GM11168 (cell line): ENCODE measurements at regions not wholly inside any gene's neighbourhood (a gene's known extent, or its start where the extent isn't known, plus 50 kb on each side); places are given as distances from the start of the nearest gene placed in this dataset.
"Not testable (repeated sequence)": the region's sequence is repeated elsewhere in the genome, so short reads cannot be mapped to it uniquely, and the experiment has no call there.

Experiments
- in situ Hi-C: fragments of 300-500 bp; cut with MboI; formaldehyde crosslinking; loops from one replicate; pipeline ENCODE4 v1.12.0; 2022; ENCODE audit warnings: low sequenced_read_pairs; ENCODE audit not compliant: unreplicated experiment

DNA sequence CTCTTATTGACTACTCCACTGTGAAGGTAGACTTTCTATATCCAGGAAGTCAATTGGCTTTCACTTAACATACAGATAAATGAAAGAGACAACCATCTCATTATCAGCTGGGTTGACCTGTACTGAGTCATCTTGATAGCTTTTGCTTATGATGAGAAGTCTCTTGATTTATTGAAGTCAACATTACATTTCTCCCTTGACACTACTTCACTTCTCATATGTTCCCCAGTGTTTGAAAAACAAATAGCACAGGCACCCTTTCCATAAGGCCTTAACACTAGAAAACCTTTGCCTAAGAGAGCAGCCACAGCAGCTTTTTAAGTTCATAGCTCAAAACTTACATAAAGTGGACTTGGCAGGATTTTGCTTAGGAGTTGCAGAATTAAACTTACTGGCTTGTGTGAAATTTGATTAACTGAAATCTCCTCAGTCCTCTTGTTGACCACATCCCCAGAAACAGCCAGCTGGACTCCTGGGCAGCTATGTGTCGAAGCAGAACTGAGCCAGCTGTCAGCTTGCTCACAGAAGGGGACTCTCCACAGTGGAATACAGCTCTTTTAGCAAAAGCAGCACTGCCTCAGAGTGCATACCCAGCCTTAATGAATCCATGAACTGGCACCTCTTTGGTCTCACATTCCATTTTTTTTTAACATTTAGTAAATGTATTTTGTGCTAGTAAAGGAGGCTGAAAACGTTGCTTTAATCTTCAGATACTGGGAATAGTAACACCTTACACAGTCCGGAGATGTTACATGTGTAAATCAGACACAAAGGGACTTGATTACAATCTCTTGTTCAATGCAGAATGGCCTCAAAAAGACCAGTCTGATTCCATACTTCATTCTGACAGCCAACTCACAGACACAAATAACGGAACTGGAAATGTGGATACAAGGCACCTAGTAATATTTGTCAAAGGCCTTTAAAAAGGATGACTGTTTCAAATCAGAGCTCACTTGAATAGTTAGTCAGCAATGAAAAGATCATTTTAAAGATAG is 1532.7 kb downstream of the HACE1 start:
- in situ Hi-C loops: no loop called here

DNA sequence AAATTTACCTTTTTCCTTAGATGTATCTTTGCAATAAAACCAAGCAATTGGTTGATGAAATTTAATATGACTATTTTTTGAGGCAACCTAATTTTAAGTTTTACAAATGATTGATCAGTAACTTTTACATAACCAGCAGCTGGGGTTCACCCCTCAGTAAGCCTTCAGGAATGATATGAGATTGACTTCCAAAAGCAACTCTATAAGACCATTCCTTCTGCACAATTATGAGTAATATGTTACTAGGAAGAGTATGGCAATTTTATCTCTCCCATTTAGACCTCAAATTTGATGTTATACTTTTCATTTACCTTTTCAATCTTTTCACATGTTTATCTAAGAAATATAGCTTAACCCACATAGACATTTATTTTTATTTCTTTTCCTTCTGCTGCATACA is 1546.3 kb downstream of the HACE1 start:
- in situ Hi-C loops: no loop called here

DNA sequence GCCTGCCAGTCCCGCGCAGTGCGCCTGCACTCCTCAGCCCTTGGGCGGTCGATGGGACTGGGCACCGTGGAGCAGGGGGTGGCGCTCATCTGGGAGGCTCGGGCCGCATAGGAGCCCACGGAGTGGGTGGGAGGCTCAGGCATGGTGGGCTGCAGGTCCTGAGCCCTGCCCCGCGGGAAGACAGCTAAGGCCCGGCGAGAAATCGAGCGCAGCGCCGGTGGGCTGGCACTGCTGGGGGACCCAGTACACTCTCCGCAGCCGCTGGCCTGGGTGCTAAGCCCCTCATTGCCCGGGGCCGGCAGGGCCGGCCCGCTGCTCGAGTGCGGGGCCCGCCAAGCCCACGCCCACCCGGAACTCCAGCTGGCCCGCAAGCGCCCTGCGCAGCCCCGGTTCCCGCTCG is 1565.3 kb downstream of the HACE1 start:
- in situ Hi-C loops: not testable (repeated sequence)

DNA sequence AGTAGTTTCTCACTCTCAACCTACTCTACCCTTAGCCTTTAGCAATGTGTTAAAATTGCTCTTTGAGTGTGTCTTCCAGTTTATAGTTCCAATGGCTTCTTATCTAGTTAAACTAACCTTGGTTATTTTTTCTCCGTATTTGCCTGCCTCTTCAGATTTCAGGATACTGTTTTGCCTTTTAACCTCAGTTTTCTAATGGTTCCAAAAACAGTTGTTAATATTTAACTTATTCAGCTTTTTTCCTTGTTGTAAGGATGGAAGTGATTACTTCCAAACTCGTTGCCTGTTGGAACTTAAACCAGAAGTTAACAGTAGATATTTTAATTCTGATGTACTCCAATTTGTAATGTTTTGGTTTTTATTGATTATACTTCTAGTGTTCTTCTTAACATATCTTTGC is 1574.9 kb downstream of the HACE1 start:
- in situ Hi-C loops: no loop called here

DNA sequence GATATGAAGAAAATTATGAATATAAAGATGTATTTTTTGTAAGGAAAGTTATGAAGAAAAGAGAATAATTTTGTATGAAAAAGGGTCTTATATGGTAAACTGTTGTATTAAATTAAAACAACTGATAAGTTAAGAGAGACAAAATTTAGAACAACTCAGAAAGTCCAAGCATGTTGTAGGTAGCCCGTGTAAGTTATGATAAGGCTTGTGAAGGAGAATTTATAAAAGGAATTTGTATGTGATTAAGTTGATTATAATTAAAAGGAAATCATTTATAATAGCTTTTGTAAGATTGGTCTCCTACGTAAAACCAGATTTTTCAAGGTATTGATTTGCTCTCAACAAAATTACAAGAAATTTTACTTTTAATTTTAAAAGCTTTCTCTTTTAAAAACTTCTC is 1579.3 kb downstream of the HACE1 start:
- in situ Hi-C loops: no loop called here

DNA sequence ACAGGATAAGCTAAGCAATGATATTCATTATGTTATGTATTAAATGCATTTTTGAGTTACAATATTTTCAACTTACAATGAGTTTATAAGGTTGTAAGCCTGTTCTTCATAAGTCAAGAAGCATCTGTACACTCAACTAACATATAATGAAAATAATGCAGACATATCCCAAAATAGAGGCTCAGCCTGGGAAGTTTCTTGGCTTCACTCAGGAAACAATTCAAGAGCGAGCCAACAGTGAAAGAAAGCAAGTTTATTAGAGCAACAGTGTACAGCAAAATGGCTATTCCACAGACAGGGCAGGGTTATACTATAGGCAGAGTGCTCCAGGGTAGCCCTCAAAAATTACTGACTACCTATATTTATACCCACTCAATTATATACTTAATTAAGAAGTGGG is 1581.8 kb downstream of the HACE1 start:
- in situ Hi-C loops: no loop called here

DNA sequence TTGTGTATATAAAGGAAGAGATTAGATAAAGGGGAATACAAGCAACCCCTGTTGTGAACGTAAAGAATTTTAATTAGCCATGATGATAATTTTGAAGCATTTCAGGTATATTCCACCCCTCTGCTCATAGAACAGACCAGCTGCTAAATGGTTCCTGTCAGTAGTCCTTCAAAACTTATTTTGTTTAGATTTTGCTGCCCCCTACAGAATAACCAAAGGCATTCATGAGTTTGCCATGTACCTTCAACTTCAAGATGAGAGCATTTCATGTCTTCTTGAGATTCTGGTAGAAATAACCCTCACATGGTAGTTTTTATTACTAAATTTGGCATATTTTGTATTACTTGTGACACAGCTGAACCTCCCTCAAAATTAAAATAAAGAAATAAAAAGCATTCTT is 1586.7 kb downstream of the HACE1 start:
- in situ Hi-C loops: no loop called here

DNA sequence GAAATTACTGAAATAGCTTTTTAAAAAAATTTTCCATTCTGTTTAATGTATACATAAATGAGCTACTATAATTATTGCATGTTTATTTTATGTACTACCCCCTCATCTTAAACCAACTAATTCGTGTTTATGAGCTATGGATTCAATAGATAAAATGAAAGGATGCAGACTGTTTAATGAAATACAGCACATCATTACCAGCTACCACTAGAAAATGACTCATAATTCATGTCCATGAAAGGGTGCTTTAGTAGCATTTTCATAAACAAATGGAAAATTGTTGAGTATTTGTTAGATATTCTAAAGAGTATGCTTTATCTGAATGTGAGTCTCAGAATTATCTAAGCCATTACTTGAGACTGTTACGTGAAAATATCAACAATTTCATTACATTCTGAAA is 1590.1 kb downstream of the HACE1 start:
- in situ Hi-C loops: no loop called here

DNA sequence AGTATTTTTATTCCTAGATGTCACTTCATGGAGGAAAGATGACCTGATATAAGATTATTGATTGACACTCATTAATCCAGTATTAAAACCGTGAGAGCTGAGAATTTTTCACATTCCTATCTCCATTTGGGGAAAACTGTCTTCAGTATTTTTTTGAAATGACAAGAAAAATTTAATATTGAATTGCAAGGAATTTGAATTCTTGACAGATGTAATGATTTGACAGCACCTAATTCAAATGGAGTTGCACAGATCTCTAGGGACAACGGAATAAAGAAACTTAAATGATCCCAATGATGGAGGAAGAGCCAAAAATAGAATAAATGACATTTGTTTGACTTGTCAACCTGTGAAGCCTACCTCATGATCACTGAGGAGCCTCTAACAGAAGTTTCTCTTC is 1591.4 kb downstream of the HACE1 start:
- in situ Hi-C loops: no loop called here

DNA sequence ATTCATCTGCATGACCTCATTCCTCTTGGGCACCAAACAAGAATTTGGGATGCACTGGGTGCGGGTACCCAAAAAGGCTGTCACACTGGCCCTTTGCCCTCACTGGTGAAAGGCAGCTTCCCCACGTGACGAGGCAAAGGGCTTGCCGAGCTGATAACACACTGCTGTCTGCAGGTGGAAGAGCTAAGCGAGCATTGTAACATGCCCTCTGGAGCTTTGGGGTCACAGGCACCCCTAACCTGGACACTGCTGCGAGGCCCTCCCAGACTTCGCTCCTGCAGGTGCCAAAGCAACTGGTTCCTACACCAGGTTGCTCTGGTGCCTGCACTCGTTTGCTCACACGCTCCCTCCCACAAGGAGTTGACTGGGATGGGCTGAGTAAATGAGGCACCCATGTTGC is 1595.7 kb downstream of the HACE1 start:
- in situ Hi-C loops: no loop called here

DNA sequence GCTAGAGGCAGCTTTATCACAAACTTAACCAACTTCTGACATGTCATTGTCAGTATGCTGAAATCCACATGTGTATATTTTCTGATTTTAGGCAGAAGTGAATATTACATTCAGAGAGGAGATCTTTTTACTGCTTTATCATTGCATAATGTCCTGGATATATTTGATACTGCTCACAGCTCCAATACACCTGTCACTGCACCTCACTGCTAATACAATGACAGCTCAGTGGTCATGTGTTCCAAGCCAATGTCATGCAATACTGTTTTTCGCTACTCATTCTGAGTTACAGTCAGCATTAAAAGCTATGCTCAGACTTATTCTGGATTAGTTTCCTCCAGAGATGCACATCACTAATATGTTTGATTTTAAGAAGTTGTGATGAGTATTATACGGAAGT is 1604.6 kb downstream of the HACE1 start:
- in situ Hi-C loops: no loop called here

DNA sequence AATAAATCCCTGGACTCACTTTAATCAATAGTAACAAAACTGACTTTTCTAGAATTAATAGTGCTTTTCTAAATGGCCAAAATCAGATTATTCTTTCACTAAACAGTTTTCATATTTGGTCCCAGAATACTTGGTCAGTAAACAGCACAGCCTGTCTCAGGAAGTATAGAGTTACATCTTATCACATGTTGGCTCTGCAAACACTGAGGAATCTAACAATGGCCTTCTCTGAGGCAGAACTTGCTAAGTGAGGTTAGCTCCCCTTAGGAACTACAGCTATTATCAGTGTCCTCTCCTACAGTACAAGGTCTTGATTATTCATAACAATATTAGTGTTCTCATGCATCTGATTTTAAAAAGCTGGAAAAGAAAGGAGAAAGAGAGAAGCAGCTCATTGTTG is 1622.8 kb downstream of the HACE1 start:
- in situ Hi-C loops: no loop called here

DNA sequence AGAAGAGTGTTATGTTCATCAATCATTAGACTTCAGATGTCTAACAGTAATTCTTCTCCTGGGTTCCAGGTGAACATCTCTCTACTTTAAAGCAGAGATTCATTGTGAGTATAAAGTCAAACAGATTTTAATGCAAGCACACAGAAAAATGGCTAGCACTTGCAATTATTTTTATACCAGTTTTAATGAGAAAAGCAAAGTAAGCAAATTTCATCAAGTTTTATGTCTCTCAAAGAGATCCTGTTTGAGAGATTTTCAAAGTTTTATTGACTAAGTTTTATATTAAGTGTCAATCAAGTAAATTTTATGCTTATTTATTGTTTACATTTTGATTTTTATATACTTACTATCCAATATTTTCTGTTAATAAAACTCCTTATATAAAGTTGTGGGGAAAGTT is 1628.5 kb downstream of the HACE1 start:
- in situ Hi-C loops: no loop called here

DNA sequence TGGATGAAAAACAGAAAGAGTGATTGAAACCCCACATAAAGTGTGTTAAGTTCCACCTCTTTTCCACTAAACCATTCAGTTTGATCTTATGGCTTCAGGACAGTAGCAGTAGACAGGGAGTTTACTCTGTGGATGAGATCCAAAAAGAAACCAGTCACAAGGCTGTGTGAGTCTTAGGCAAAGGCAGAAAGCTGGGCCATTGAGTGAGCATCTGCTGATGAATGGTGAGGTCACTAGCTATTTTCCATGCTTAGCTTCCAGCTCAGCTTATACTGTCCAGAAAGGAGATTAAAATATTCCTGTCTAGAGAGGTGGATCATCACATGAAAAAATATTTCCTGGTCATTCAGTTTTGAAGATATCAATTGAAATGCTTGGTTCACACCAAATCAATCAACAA is 1643.9 kb downstream of the HACE1 start:
- in situ Hi-C loops: no loop called here

DNA sequence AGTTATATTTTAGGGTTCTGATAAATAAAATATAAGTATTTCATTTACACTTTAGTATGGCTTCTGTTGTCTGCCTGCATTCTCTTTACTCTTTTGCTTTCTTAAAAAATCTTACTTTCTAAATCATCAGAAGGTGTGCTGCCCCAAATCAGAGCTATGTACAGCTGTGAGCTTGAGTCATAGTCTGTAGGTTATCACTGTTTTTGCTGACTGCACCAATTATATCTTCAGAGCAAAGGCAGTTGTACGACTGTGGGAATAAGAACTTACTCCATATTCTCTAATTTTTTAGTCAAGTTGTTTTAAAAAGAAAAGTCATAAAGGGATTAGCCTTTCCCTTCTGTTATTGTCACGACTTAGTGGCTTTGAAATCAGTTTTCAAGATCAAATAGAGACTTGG is 1649.0 kb downstream of the HACE1 start:
- in situ Hi-C loops: no loop called here

DNA sequence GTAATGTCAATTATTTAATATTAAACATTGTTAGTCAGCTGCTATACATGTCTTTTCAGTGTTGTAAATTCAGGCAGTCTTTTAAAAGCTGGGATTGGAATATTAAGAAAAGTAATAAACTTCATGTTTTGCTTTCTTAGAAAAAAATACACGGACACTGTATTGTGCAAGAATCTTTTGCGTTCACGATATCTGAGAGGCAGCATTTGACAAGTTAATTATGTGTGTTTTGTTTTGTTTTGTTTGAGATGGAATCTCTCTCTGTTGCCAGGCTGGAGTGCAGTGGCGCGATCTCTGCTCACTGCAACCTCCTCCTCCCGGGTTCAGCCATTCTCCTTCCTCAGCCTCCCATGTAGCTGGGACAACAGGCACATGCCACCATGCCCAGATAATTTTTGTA is 1661.3 kb downstream of the HACE1 start:
- in situ Hi-C loops: no loop called here

DNA sequence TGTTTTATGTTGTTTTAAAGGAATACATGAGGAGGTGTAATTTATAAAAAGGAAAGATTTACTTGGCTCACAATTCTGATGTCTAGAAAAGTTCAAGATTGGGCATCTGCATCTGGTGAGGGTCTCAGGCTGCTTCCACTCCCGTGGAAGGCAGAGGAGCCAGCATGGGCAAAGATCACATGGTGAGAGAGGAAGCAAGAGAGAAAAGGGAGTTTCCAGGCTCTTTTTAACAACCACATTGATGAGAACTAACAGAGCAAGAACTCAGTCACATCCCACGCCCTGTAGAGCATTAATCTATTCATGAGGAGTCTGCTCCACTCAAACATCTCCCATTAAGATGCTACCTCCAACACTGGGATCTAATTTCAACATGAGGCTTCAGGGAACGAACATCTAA is 1666.3 kb downstream of the HACE1 start:
- in situ Hi-C loops: no loop called here

DNA sequence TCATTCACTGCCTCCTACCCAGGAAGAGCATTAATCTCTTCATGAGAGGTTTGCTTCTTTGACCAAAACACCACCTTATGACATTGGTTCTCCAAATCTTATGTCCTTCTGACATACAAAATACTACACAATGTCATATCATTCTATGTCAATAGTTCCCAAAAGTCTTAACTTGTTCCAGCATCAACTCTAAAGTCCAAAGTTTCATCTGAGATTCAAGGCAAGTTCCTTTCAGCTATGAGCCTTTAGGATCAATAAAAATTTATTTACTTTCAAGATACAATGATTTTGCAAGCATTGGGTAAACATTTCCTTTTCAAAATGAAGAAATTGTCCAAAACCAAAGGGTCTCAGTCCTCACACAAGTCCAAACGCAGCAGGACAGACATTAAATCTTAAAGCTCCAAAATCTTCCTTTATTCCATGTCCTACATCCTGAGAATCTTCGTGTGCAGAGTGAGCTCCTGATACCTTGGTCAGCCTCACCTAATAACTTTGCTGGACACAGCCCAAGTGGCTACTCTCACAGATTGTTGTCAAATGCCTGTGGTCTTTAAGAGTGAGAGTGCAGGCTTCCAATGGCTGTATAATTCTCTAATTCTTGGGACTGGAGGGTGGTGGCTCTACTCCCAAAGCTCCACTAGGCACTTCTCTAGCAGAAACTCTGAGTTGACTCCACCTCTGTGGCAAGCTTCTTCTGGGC is 1668.2 kb downstream of the HACE1 start:
- in situ Hi-C loops: no loop called here

DNA sequence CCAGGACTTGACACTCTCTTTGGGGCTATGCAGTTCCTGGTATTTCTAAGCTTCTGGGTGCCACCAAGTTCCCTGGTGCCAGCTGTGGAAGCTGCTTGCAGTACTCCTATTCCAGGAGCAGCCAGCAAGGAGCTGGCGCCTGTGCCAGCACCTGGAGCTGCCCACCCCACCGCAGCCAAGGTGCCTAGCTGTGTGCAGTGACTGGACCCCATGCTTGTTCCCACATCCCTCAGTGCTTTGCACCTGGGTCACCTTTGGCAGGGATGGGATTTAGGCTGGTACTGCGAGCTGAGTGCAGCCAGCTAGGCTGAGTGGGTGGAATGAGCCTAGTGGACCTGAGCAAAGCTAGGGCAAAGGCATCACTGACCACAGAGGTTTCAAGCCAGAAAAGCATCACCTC is 1674.9 kb downstream of the HACE1 start:
- in situ Hi-C loops: no loop called here

DNA sequence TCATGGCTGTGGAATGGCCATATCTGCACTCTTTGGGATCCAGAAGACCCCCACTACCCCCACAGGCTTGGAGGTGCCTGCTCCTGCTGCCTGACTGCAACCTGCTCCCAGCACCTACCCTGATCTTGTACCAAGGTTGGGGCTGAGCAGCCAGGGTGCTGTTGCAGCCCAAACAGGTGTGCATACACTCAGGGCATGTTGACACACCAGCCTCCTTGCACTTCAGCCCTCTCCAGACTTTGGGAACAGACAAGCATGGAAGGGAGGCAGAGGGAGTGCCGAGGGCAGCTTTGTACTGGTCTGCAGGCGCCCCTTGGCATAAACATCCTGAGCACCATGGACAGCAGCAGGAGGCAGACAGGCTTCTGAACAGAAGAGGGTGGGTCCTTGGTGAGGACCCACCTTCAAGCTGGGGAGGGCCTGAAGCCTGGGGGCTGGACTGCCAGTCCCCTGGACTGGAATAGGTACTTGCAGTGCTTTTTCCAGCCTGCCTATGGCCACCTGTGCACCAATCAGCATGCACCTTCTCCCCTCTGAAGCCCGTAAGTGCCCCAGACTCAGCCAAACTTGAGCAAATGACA is 1675.8 kb downstream of the HACE1 start:
- in situ Hi-C loops: no loop called here

DNA sequence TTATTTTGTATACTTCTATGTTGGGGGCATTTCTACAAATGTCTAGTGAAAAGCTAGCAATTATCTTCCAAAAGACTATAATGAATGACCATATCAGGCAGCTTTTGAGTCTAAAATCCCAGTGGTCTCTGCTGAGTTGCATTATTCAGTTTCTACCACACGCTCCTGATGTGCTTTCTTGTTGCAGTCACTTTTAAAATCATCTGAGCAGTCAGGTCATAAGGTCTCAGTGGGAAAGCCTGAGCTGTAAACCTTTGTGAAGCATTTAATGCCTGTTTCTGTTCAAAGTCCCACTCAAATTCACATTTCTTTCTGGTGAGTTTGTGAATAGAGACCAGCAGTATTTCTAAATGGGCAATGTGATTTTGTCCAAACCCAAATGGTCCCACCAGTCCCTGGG is 1681.5 kb downstream of the HACE1 start:
- in situ Hi-C loops: no loop called here
